Parathyroid adenoma (tissue), 2 donors: ENCODE measurements at regions not wholly inside any gene's neighbourhood (a gene's known extent, or its start where the extent isn't known, plus 50 kb on each side); places are given as distances from the start of the nearest gene placed in this dataset.
"Not testable (repeated sequence)": the region's sequence is repeated elsewhere in the genome, so short reads cannot be mapped to it uniquely, and the experiment has no call there.

ENCODE experiments used
- H2AFZ ChIP-seq: fragments of 300-600 bp; sonication (generic); one replicate; pipeline ENCODE4 v1.7.0; 2017; ENCODE audit warnings: antibody characterized with exemption, mild to moderate bottlenecking
- H3K27ac ChIP-seq: fragments of 300-600 bp; sonication (generic); one replicate; pipeline ENCODE4 v1.7.0; 2017
- H3K27me3 ChIP-seq: fragments of 300-600 bp; sonication (generic); one replicate; pipeline ENCODE4 v1.7.0; 2017; ENCODE audit warnings: low read length; ENCODE audit not compliant: control insufficient read depth, insufficient read depth
- H3K36me3 ChIP-seq: fragments of 300-600 bp; sonication (generic); one replicate; pipeline ENCODE4 v1.7.0; 2017; ENCODE audit warnings: low read length; ENCODE audit not compliant: control insufficient read depth, insufficient read depth
- H3K4me1 ChIP-seq: fragments of 300-600 bp; sonication (generic); one replicate; pipeline ENCODE4 v1.7.0; 2017; ENCODE audit warnings: control low read depth
- H3K4me2 ChIP-seq: fragments of 300-600 bp; sonication (generic); one replicate; pipeline ENCODE4 v1.7.0; 2017; ENCODE audit warnings: low read length
- H3K4me3 ChIP-seq: fragments of 300-600 bp; sonication (generic); one replicate; pipeline ENCODE4 v1.7.0; 2017; ENCODE audit warnings: low read depth, low read length
- H3K79me2 ChIP-seq: fragments of 300-600 bp; sonication (generic); one replicate; pipeline ENCODE4 v1.7.0; 2017; ENCODE audit warnings: control low read depth
- H3K9ac ChIP-seq: fragments of 300-600 bp; sonication (generic); one replicate; pipeline ENCODE4 v1.7.0; 2017; ENCODE audit warnings: mild to moderate bottlenecking
- H3K9me3 ChIP-seq: fragments of 300-600 bp; sonication (generic); one replicate; pipeline ENCODE4 v1.7.0; 2017; ENCODE audit warnings: low read length; ENCODE audit not compliant: control insufficient read depth
- TF ChIP-seq, protein P1 (sequence below): fragments of 300-600 bp; sonication (generic); IDR thresholded peaks from one replicate; pipeline ENCODE4 v1.7.0; 2017; ENCODE audit warnings: antibody characterized with exemption, mild to moderate bottlenecking
- donor health status: primary hyperparathyroidism.

DNA sequence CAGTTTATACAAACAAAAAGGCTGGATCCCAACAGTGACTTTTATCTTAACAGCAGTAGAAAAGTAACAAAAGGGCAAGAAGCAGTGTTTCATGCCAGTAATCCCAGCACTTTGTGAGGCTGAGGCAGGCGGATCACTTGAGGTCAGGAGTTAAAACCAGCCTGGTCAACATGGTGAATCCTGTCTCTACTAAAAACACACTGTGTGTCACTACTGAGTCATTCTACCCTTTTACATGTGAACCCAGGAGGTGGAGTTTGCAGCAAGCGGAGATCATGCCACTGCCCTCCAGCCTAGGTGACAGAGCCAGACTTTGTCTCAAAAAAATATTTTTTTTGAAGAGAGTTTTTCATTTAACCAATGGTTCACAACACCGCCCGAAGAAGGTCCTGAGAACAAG, 395.6 kb upstream of the USP9Y start:
- Histone ChIP-seq H3K27ac (no peak overlapping the region), H2AFZ (no peak overlapping the region), H3K4me2 (no peak overlapping the region), H3K9ac (no peak overlapping the region), H3K36me3 (no peaks in the 10 kb centered on the region), H3K4me1 (no peaks in the 10 kb centered on the region), H3K9me3 (no peaks in the 10 kb centered on the region), H3K4me3 (no peak overlapping the region), H3K79me2 (no peaks in the 10 kb centered on the region), H3K27me3 (no peaks in the 10 kb centered on the region)
- TF ChIP-seq, protein P1, sequence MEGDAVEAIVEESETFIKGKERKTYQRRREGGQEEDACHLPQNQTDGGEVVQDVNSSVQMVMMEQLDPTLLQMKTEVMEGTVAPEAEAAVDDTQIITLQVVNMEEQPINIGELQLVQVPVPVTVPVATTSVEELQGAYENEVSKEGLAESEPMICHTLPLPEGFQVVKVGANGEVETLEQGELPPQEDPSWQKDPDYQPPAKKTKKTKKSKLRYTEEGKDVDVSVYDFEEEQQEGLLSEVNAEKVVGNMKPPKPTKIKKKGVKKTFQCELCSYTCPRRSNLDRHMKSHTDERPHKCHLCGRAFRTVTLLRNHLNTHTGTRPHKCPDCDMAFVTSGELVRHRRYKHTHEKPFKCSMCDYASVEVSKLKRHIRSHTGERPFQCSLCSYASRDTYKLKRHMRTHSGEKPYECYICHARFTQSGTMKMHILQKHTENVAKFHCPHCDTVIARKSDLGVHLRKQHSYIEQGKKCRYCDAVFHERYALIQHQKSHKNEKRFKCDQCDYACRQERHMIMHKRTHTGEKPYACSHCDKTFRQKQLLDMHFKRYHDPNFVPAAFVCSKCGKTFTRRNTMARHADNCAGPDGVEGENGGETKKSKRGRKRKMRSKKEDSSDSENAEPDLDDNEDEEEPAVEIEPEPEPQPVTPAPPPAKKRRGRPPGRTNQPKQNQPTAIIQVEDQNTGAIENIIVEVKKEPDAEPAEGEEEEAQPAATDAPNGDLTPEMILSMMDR: no peak

DNA sequence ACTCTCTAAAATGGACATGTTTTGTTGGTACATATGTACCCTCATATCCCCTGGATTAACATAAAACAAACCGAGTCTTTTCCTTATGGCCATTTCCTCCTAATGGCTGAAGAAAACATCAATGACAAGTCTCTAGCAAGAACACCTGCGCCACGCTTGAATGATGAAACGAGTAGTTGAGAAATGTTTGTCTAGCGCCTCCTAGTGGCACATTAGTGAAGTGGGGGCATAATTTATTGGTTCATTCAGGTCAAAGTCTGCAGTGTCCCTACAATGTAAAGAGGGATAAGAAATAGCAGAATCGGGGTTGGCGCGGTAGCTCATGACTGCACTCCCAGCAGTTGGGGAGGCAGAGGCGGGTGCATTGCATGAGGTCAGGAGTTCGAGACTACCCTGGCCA, 391.8 kb upstream of the USP9Y start:
- TF ChIP-seq, protein P1: no peak
- no peak overlapping the region for H2AFZ ChIP-seq
- H3K4me3 ChIP-seq: no peak overlapping the region
- H3K4me2 ChIP-seq: no peak overlapping the region
- H3K9me3 ChIP-seq: no peaks in the 10 kb centered on the region
- H3K4me1 ChIP-seq: no peaks in the 10 kb centered on the region
- H3K79me2 ChIP-seq: no peaks in the 10 kb centered on the region
- no peaks in the 10 kb centered on the region for H3K27me3 ChIP-seq
- no peak overlapping the region for H3K9ac ChIP-seq
- H3K27ac ChIP-seq: no peak overlapping the region
- no peaks in the 10 kb centered on the region for H3K36me3 ChIP-seq

DNA sequence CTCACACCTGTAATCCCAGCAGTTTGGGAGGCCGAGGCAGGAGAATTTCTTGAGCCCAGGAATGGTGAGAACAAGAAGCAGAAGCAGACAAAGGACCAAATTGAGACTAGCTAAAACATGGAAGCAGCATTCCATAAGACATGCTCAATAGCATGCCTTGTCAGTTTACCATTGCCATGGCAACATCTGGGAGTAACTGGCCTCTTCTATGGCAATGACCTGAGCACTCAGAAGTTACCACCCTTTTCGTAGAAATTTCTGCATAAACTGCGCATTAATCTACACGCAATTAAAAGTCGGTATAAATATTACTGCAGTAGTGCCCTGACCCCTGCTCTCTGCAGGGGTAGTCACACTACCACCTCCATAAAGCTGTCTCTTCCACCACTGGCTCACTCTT, 390.2 kb upstream of the USP9Y start:
- TF ChIP-seq, protein P1: no peak
- H2AFZ ChIP-seq: no peak overlapping the region
- no peak overlapping the region for H3K4me2 ChIP-seq
- no peaks in the 10 kb centered on the region for H3K79me2 ChIP-seq
- no peaks in the 10 kb centered on the region for H3K36me3 ChIP-seq
- no peaks in the 10 kb centered on the region for H3K4me1 ChIP-seq
- no peaks in the 10 kb centered on the region for H3K9me3 ChIP-seq
- H3K4me3 ChIP-seq: no peak overlapping the region
- no peak overlapping the region for H3K9ac ChIP-seq
- H3K27ac ChIP-seq: no peak overlapping the region
- no peaks in the 10 kb centered on the region for H3K27me3 ChIP-seq

DNA sequence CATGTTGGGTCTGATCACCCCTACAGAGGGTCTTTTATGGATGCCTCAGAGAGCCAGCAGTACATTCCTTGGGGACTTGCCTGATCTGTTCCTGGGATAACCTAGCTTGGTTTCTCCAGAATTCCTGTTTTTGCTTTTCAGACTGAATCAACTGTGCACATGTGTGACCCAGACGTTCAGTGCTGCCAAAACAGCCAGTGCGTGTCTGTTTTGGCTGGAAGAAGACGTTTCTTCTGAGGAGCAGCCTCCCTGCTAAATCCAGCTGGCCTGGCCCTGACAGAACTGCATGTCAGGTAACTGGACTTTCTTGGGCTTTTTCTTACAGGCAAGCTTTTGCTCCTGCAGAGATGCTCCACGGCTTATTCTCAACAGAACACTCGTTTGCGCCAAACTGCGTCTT, 373.3 kb upstream of the USP9Y start:
- H3K9ac ChIP-seq: no peak overlapping the region
- no peaks in the 10 kb centered on the region for H3K79me2 ChIP-seq
- no peak overlapping the region for H3K4me2 ChIP-seq
- H2AFZ ChIP-seq: no peak overlapping the region
- no peak overlapping the region for H3K27ac ChIP-seq
- no peaks in the 10 kb centered on the region for H3K9me3 ChIP-seq
- TF ChIP-seq, protein P1: no peak
- no peak overlapping the region for H3K4me3 ChIP-seq
- H3K4me1 ChIP-seq: no peaks in the 10 kb centered on the region
- no peaks in the 10 kb centered on the region for H3K27me3 ChIP-seq
- H3K36me3 ChIP-seq: no peaks in the 10 kb centered on the region

DNA sequence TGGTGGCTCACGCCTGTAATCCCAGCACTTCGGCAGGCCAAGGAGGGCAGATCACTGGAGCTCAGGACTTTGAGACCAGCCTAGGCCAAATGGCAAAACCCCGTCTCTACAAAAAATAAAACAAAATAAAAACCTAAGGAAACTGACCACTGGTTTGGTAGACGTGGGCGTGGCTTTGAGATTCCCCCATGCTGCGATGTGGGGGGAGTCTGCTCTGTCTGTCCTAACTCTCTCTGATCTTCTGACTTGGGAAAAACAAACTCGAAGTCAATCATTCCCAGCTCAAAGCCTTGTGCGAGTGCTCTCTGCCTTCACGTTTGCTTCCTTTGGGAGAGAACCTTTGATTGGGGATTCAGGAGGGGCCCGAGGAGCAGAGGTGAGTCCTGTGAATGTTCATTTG, 369.1 kb upstream of the USP9Y start:
- H3K27ac ChIP-seq, H3K4me3 ChIP-seq, H3K36me3 ChIP-seq, H3K9me3 ChIP-seq, H3K4me2 ChIP-seq, H3K4me1 ChIP-seq, H3K27me3 ChIP-seq, H3K79me2 ChIP-seq, H3K9ac ChIP-seq, H2AFZ ChIP-seq: not testable (repeated sequence)
